DMS 273 (cell line): ENCODE measurements at regions not wholly inside any gene's neighbourhood (a gene's known extent, or its start where the extent isn't known, plus 50 kb on each side); places are given as distances from the start of the nearest gene placed in this dataset.
"Not testable (repeated sequence)": the region's sequence is repeated elsewhere in the genome, so short reads cannot be mapped to it uniquely, and the experiment has no call there.

Experiments
- DNase-seq: peaks from one replicate; lab custom pipeline; 2025; ENCODE audit not compliant: unreplicated experiment; lab: John Stamatoyannopoulos, UW

DNA sequence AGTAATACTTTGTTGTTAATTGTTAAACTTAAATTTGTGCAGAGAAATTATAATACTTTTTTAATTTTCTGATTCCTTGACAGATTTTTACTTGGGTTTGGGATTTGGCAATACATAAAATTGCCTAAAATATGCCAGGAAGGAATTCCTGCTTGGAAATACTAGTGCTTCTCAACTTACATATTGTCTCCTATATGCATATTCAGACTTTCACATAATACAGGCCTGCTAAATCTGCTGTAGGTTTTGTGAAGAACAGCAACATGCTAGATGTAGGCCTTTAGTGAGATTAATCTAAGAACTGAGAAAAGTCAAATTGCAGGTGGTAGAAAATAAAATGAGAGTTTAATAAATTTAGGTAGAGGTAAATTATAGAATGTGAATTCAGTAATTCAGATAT is 468.5 kb upstream of the MIS18BP1 start:
- DNase-seq: no peak

DNA sequence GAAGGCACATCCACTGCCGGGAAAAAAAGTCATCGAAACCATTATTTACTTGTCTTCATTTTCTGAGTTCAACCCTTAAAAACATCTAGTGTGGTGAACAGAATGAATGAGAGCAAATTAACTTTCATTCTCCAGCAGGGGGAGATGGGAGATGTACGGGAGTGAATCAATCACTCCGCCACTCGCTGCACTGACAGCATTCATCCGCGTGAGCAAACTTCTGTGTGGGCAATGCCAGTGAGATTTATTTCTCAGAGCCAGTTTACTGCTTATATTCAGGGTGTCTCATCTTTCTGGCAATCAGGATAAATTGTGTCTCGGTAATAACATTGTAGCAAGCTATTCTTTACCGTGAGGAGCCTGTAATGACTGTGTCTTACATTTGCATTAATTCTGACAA is 463.6 kb upstream of the MIS18BP1 start:
- peak; percentile 14 for DNase-seq

DNA sequence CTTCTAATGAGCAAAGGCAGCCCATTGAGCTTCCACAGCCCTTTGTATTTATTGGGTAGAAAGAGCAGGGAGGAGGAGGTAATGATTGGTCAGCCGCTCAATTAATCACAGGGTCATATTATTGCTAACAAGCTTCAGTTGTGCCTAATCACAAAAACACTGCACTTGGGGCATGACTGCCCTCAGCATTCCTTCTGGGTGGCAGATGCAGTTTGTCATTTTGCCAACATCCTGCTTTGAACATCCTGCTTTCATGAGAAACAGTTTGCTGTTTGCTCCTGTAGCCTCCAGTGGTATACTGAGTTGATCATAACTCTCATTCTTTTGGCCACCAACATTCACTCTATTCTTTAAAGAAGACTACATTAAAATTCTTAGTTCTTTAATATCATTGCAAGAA is 462.9 kb upstream of the MIS18BP1 start:
- no peak for DNase-seq

DNA sequence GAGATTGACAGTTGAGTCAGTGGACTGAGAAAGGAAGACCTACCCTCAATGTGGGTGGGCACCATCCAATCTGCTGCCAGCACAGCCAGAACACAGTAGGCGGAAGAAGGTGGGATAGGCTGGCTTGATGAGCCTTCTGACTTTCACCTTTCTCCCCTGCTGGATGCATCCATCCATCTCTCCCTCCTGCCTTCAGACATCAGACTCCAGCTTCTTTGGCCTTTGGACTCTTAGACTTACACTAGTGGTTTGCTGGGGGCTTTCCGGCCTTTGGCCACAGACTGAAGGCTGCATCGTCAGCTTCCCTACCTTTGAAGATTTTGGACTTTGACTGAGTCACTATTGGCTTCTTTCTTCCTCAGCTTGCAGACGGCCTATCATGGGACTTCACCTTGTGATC is 456.5 kb upstream of the MIS18BP1 start:
- DNase-seq: no peak

DNA sequence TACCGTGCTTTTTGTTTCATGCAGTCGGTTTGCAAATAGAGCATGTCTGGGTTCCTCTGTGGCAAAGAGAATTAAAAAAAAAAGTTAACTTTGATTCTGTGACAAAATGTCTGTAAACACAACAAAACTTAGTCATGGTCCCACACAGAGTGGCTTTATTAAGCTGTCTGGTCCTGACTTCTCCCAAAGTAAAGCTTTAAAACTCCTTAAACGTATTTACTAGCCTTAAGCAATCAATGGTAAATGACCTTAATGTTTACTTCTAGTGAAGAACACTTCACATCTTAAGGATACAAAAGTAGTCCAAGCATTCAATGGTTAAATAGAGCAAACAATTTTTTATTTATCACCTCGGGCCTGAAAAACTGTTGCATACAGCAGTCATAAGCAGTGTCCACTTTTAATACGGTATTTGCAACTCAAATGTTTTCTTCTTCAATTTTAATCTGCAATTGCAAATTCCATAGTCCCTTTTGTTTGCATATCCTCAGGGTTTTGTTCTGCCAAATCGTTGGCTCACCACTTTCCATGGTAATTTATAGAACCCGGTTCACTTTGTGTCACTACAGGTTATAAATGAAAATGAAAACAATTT is 453.0 kb upstream of the MIS18BP1 start:
- DNase-seq: no peak

DNA sequence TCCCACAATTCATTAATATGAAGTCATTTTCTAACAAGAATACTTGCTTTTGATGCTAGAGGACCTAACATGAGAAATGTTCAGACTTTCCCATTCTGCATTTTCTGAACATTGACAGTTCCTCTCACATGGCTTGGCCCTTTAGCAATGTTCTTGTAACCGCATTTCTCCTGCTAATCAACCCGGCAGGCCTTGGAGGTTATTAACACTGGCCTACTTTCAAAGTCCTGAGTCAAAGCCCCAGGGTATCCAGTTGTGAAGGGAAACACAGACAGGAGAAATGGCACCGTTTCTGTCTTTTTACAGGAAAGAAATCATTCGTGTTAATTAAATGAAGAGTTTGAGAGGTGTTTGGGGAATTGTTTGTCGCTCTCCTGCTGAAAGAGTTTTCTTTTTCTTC is 446.5 kb upstream of the MIS18BP1 start:
- DNase-seq: no peak

DNA sequence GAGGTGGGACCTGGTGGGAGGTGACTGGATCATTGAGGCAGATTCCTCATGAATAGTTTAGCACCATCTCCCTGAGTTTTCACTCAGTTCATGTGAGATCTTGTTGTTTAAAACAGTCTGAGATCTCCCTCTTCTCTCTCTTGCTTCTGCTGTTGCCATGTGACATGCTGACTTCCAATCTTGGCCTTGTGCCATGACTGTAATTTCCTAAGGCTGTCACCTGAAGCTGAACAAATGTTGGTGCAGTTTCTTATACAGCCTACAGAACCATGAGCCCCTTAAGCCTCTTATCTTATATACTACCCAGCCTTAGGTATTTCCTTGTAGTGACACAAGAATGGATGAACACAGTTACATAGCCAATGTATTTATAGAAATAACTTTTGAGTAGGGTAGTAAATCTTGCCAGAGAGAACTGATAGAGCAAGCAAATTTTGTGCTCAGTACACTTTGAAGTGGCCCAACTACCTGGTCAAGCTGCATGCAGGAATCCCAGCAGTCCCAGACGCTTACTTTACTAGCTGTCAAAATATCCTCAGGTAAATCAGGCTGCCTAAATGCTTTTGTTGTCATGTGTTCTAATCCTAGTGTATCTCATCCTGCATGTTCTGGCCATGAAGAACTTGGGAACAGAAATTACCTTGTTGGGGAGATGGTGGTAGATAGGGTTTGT is 445.6 kb upstream of the MIS18BP1 start:
- peak; percentile 4 for DNase-seq

DNA sequence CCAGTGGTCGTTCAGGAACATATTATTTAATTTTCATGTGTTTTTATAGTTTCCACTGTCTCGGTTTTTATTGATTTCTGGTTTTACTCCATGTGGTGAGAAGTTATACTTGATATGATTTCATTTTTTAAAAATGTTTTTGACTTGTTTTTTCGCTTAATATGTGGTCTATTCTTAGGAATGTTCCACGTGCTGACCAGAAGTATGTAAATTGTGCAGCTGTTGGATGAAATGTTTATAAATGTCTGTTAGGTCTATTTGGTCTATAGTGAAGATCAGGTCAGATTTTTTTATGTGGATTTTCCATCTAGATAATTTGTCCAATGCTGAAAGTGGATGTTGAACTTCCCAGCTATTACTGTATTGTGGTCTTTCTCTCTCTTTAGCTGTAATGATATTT is 433.8 kb upstream of the MIS18BP1 start:
- DNase-seq: no peak

DNA sequence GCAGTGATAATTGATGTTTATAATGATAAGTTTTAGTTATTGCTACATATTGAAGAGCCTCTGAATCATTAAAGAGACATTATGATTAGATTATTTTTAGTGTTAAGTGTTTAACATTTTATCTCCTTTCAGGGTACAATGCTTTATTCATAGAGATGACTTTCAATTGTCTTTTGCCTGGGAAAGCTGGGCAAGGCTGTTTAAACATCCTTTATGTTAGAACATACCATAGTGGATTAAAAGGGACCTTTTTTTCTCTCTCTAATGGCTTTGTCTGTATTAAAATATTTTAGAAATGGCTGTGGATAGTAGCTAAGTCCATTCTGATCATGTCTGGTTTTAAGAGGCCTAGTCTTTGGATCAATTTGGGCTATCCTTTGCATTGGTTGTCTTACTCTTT is 427.5 kb upstream of the MIS18BP1 start:
- DNase-seq: no peak

DNA sequence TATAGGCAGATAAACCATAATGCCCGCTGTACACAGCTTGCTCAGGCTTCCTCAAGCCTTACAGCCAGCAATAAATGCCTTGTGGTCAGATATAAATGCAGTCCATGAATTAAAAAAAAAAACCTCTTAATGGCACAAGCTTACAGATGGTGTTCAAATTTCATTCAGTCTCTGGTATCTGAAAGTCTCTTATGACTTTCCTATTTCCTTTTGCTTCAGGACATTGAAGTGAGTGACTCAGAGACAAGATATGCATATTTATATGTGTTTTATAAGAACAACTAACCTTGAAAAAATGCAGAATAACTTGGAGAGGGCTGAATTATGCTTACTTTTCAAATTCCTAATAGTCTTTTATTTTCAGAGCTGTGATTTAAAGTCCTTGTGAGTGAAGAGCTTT is 426.9 kb upstream of the MIS18BP1 start:
- DNase-seq: no peak

DNA sequence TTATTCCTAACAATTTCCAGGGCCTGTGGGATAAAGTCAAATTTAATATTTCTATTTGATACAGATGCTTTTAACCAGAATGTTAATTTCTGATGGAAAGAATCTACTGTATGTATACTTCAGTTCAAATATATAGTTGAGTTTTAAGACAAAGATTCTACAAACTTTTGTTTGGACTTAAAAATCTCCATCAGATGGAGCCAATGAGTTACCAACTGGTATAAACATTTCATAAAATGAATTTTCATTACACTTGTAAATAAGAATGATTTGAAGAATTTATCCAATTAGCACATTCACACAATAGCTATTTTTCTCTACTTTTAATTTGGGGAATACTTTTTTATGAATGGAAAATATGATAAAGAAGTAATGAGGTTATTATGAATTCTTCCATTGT is 425.2 kb upstream of the MIS18BP1 start:
- DNase-seq: no peak

DNA sequence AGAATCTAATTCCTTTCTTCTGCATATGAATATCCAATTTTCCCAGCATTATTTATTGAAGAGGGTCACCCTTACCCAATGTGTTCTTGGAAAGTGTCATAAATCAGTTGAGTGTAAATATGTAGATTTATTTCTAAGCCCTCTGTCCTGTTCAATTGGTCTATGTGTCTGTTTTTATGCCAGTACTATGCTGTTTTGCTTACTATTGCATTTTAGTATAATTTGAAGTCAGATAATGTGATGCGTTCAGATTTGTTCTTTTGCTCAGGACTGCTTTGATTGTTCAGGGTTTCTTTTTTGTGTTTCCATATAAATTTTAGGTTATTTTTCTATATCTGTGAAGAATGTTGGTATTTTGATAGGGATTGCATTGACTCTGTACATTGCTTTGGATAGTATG is 420.4 kb upstream of the MIS18BP1 start:
- no peak for DNase-seq

DNA sequence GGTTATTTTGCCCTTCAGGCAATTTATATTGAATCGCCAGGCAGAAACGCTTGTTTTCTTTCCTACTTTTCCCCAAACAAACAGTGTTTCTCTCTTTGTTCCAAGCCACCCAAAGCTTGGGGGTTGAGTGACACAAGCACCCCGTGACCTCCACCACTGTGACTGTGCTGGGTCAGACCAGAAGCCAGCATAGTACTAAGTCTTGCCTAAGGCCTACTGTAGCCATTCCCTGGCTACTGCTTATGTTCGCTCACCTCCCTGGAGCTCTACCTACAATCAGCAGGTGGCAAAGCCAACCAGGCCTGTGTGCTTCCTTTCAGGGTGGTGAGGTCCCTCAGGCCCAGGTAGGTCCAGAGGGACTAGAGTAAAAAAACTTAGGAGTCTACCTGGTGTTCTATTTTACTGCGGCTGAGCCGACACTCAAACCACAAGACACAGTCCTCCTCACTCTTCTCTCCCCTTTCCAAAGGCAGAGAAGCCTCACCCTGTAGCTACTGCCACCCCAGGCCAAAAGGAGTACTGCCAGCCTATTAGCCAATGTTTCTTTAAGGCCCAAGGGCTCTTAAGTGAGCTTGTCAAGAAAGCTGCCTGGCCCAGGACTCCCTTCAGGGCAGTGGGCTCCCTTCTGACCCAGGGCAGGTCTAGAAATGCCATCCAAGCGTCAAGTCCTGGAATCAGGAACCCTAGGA is 411.8 kb upstream of the MIS18BP1 start:
- peak; percentile 27 for DNase-seq

DNA sequence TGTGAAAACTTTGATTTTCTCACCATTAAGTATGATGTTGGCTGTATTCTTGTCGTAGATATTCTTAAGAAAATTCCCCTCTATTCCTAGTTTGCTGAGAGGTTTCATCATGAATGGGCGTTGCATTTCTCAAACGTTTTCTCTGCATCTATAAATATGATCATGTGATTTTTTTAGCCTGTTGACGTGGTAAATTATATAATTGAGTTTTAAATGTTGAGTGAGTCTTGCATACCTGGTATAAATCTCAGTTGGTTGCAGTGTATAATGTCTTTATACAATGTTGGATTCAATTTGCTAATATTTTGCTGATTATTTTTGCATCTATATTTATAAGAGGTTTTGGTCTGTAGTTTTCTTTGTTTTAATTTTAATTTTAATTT is 405.9 kb upstream of the MIS18BP1 start:
- no peak for DNase-seq

DNA sequence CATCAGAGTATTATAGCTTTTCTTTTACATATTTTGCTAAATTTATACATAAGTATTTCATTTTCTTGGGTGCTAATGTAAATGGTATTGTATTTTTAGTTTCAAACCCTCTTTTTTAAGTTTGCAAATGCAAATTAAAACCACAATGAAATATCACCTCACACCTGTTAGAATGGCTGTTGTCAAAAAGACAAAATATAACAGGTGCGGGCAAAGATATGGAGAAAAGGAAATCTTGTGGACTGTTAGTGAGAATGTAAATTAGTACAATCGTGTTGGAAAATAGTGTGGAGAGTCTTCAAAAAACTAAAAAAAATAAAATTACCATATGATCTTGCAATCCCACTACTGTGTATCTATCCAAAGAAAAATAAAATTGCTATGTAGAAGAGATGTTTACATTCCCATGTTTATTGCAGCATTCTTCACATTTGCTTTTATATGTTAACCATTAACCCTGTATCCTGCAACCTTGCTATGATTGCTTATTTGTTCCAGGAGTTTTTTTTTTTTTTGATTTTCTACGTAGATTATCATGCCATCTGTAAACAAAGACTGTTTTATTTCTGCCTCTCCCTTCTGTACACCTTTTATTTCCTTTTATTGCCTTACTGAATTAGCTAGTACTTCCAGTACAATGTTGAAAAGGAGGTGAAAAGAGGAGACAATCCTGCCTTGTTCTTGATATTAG is 405.4 kb upstream of the MIS18BP1 start:
- DNase-seq: no peak

DNA sequence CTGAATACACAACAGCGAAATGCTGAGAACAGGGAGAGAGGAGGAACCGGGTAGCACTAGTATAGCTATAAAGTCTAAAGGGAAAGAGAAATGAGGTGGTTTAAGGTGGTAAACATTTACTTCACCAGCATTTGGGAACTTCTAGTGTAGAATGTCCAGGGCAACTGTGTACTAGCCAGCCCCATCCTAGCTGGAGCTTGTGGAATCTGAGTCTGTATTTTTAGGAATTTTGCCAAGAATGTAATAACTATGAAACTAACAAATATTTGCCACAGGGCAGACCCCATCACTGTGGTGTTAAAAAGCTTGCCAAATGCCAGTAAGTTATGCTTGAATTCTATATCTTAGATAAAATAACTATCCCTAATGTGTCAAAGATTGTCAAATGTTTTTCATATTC is 398.9 kb upstream of the MIS18BP1 start:
- no peak for DNase-seq

DNA sequence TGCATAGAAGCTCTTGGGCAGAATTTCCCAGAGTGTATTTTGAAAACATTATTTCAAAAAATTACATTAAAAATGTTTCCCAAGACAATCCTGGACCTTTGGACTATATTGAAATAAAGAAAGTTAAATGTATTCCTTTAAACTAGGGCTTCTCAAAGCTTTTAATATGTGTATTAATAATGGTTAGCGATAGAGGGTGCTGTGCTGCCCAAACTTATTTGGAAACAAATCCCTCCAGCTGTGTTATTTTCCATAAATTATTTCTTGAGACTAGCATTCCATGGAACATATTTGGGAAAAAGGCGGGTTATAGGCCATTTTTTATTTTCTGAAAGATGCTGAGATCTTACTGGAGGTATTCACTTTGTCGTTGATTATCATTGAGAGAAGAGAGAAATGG is 397.8 kb upstream of the MIS18BP1 start:
- peak; percentile 11 for DNase-seq

DNA sequence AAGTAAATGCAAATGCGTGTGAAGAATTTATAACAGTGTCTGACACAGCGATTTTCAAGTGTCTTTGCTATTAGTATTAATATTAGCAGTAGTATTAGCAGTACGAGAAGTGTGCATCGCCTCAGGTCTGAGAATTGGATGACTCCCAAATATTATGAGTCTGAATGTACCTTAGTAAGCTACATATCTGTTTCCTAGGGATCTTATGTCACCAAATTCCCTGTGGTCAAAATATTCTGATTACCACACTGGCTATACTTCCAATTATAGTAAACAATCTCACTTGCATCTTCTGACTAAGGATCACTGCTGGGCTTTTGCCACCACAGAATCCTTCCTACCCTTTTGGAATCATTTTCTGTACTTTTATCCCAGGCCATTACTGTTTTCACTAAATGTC is 396.0 kb upstream of the MIS18BP1 start:
- DNase-seq: no peak

DNA sequence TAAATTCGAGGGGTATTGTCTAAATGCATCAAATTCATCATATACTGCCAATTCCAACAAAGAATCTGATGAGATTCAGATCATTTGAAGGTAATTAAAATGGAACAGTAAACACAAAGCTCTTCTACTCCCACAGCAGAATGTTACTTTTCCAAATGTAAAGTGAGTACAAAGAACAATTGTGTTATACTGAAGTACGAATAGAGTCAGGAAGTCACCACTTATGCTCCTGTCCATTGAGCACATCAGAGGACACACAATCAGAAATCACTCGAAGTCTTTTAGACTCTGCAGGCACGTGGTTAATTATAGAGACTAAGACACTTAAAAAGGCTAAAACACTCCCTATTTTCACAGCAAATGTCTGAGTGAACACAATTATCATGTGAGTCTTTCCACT is 388.5 kb upstream of the MIS18BP1 start:
- no peak for DNase-seq

DNA sequence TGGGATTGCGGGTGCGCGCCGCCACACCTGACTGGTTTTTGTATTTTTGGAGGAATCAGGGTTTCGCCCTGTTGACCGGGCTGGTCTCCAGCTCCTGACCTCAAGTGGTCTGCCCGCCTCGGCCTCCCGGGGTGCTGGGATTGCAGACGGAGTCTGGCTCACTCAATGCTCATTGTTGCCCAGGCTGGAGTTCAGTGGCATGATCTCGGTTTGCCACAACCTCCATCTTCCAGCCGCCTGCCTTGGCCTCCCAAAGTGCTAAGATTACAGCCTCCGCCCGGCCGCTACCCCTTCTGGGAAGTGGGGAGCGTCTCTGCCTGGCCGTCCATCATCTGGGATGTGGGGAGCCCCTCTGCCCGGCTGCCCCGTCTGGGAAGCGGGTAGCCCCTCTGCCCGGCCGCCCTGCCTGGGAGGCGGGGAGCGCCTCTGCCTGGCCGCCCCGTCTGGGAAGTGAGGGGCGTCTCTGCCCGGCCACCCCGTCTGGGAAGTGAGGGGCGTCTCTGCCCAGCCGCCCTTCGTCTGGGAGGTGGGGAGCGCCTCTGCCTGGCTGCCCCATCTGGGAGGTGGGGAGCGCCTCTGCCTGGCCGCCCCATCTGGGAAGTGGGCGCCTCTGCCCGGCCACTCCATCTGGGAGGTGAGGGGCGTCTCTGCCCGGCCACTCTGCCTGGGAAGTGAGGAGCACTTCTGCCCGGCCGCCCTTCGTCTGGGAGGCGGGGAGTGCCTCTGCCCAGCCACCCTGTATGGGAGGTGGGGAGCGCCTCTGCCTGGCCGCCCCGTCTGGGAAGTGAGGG is 381.8 kb upstream of the MIS18BP1 start:
- not testable (repeated sequence) for DNase-seq
